IMR-90 (cell line): ENCODE measurements at regions not wholly inside any gene's neighbourhood (a gene's known extent, or its start where the extent isn't known, plus 50 kb on each side); places are given as distances from the start of the nearest gene placed in this dataset.

Experiments
- ATAC-seq: fragments of 200-7000 bp; cut with Tn5 transposase; 2 replicates; pipeline ENCODE4 v1.9.1; 2020; ENCODE audit warnings: low read depth, mild to moderate bottlenecking, moderate library complexity
- BruUV-seq: library from RNA; stranded (reverse); fragments of 400-500 nt; replicated peaks from 2 replicates; lab custom pipeline; 2021; lab: Mats Ljungman, UMichigan
- CTCF ChIA-PET: fragments of 300-600 bp; formaldehyde crosslinking; extraction: SDS; loops from one replicate; lab custom pipeline; 2021; ENCODE audit warnings: antibody characterized with exemption; lab: Yijun Ruan, JAX
- POLR2A ChIA-PET: fragments of 300-600 bp; sonication (Branson Sonifier 250); formaldehyde crosslinking; loops from one replicate; lab custom pipeline; 2022; ENCODE audit warnings: antibody characterized with exemption; ENCODE audit not compliant: unreplicated experiment; lab: Charles Lee
- DNase-seq: peaks from one replicate; pipeline ENCODE4 v3.0.0; 2013
- H2AFZ ChIP-seq: replicated peaks from 2 replicates; pipeline ENCODE3; 2013; ENCODE audit warnings: low read length, mild to moderate bottlenecking; ENCODE audit not compliant: poor library complexity
- H2AK5ac ChIP-seq: 2 replicates; pipeline ENCODE4 v1.6.1; 2013; ENCODE audit warnings: low read depth, low read length, inconsistent platforms
- H2AK9ac ChIP-seq: replicated peaks from 2 replicates; pipeline ENCODE3; 2013; ENCODE audit warnings: mild to moderate bottlenecking, low read depth, low read length, moderate library complexity; ENCODE audit not compliant: poor library complexity
- H2BK120ac ChIP-seq: 2 replicates; pipeline ENCODE4 v1.6.1; 2013; ENCODE audit warnings: low read depth, low read length, inconsistent platforms
- H2BK15ac ChIP-seq: 3 replicates; pipeline ENCODE4 v1.6.1; 2013; ENCODE audit warnings: low read depth, low read length, inconsistent platforms
- H2BK20ac ChIP-seq: 2 replicates; pipeline ENCODE4 v1.6.1; 2013; ENCODE audit warnings: low read depth, mild to moderate bottlenecking, inconsistent platforms, low read length, moderate library complexity
- H2BK5ac ChIP-seq: 2 replicates; pipeline ENCODE4 v1.6.1; 2013; ENCODE audit warnings: mild to moderate bottlenecking, low read depth, low read length, inconsistent platforms; ENCODE audit not compliant: poor library complexity, severe bottlenecking
- H3K14ac ChIP-seq: replicated peaks from 2 replicates; pipeline ENCODE4 v1.6.1; 2013; ENCODE audit warnings: low read depth, low read length, inconsistent platforms
- H3K18ac ChIP-seq: 2 replicates; pipeline ENCODE4 v1.6.1; 2013; ENCODE audit warnings: low read depth, low read length, control low read depth
- H3K23ac ChIP-seq: 2 replicates; pipeline ENCODE4 v1.6.1; 2013; ENCODE audit warnings: low read depth, low read length, inconsistent platforms
- H3K27ac ChIP-seq: 2 replicates; pipeline ENCODE4 v1.5.1; 2013; ENCODE audit warnings: mild to moderate bottlenecking, control low read depth, low read length; ENCODE audit not compliant: insufficient read depth
- H3K27me3 ChIP-seq: 2 replicates; pipeline ENCODE4 v1.6.1; 2013; ENCODE audit warnings: low read length; ENCODE audit not compliant: control insufficient read depth, insufficient read depth
- H3K36me3 ChIP-seq: 2 replicates; pipeline ENCODE4 v1.6.1; 2013; ENCODE audit warnings: low read length, mixed read lengths; ENCODE audit not compliant: control insufficient read depth, insufficient read depth
- H3K4ac ChIP-seq: 2 replicates; pipeline ENCODE4 v1.6.1; 2013; ENCODE audit warnings: low read depth, low read length, inconsistent platforms
- H3K4me1 ChIP-seq: 2 replicates; pipeline ENCODE4 v1.6.1; 2013; ENCODE audit warnings: low read length, mixed read lengths; ENCODE audit not compliant: control insufficient read depth, insufficient read depth
- H3K4me2 ChIP-seq: 2 replicates; pipeline ENCODE4 v1.6.1; 2013; ENCODE audit warnings: low read depth, mild to moderate bottlenecking, control low read depth, low read length, moderate library complexity
- H3K4me3 ChIP-seq: 2 replicates; pipeline ENCODE4 v1.5.1; 2013; ENCODE audit warnings: low read depth, mild to moderate bottlenecking, control low read depth, low read length, moderate library complexity; ENCODE audit not compliant: insufficient read depth
- H3K56ac ChIP-seq: 2 replicates; pipeline ENCODE4 v1.6.1; 2013; ENCODE audit warnings: low read length, inconsistent platforms; ENCODE audit not compliant: insufficient read depth; ENCODE audit errors: extremely low read depth
- H3K79me1 ChIP-seq, 2 experiments: 2 replicates each; pipeline ENCODE4 v1.6.1; 2013; ENCODE audit warnings: low read length in 2 of 2, inconsistent platforms in 1 of 2, low read depth in 1 of 2
- H3K9ac ChIP-seq: 2 replicates; pipeline ENCODE4 v1.6.1; 2013; ENCODE audit warnings: low read depth, low read length, control low read depth
- H3K9me1 ChIP-seq: 2 replicates; pipeline ENCODE4 v1.6.1; 2013; ENCODE audit warnings: low read length, inconsistent platforms; ENCODE audit not compliant: insufficient read depth
- H3K9me3 ChIP-seq: 2 replicates; pipeline ENCODE4 v1.6.1; 2013; ENCODE audit warnings: low read length; ENCODE audit not compliant: control insufficient read depth, insufficient read depth
- H4K20me1 ChIP-seq: 2 replicates; pipeline ENCODE4 v1.6.1; 2013; ENCODE audit warnings: low read length, inconsistent platforms; ENCODE audit not compliant: insufficient read depth
- H4K5ac ChIP-seq: 2 replicates; pipeline ENCODE4 v1.6.1; 2013; ENCODE audit warnings: mild to moderate bottlenecking, low read depth, low read length, control low read depth
- H4K8ac ChIP-seq, 2 experiments: 2 replicates each; pipeline ENCODE4 v1.6.1; 2013; ENCODE audit warnings: low read depth in 2 of 2, low read length in 2 of 2, control low read depth in 1 of 2, inconsistent platforms in 1 of 2
- H4K91ac ChIP-seq: 2 replicates; pipeline ENCODE4 v1.6.1; 2013; ENCODE audit warnings: low read depth, low read length, inconsistent platforms; ENCODE audit not compliant: insufficient read depth
- BHLHE40 ChIP-seq: fragments of 150-350 bp; IDR thresholded peaks from 2 replicates; pipeline ENCODE4 v1.6.1; 2016; ENCODE audit warnings: mild to moderate bottlenecking, low read depth, low read length
- CHD1 ChIP-seq: IDR thresholded peaks from 2 replicates; pipeline ENCODE4 v1.6.1; 2012; ENCODE audit warnings: low read depth, low read length, improper control_type of control experiment
- CTCF ChIP-seq: conservative IDR thresholded peaks from 2 replicates; pipeline ENCODE4 v1.5.1; 2012; ENCODE audit warnings: mild to moderate bottlenecking, low read depth, low read length, improper control_type of control experiment
- FOS ChIP-seq: fragments of 150-350 bp; IDR thresholded peaks from 2 replicates; pipeline ENCODE4 v1.6.1; 2016; ENCODE audit warnings: low read depth, low read length
- MAFK ChIP-seq: IDR thresholded peaks from 2 replicates; pipeline ENCODE4 v1.6.1; 2012; ENCODE audit warnings: low read depth, low read length, improper control_type of control experiment
- MAZ ChIP-seq: IDR thresholded peaks from 2 replicates; pipeline ENCODE4 v1.6.1; 2012; ENCODE audit warnings: low read depth, mild to moderate bottlenecking, low read length, improper control_type of control experiment, moderate library complexity, borderline replicate concordance
- MXI1 ChIP-seq: IDR thresholded peaks from 2 replicates; pipeline ENCODE4 v1.6.1; 2012; ENCODE audit warnings: low read depth, mild to moderate bottlenecking, low read length, moderate library complexity, borderline replicate concordance
- RCOR1 ChIP-seq: IDR thresholded peaks from 2 replicates; pipeline ENCODE4 v1.6.1; 2012; ENCODE audit warnings: mild to moderate bottlenecking, low read length, improper control_type of control experiment; ENCODE audit not compliant: insufficient replicate concordance
- WGBS, 2 experiments: methylation state at CpG; one replicate each; pipeline versions ENCODE4 v1.1.5 to v1.1.7; 2013; ENCODE audit warnings: missing lambda C conversion rate in 2 of 2; ENCODE audit not compliant: insufficient read length in 1 of 2; ENCODE audit errors: extremely low coverage in 2 of 2; 5-methylcytosine and 5-hydroxymethylcytosine counted together
- dilution Hi-C: fragments of 300-500 bp; cut with HindIII; formaldehyde crosslinking; loops from one replicate; pipeline ENCODE4 v1.14.3; 2018; ENCODE audit warnings: low sequenced_read_pairs; ENCODE audit not compliant: unreplicated experiment
- in situ Hi-C: fragments of 300-500 bp; cut with MboI; formaldehyde crosslinking; loops from 3 replicates; pipeline ENCODE4 v1.14.3; 2019; ENCODE audit warnings: low sequenced_read_pairs, inconsistent platforms, mixed read lengths
- intact Hi-C: fragments of 100-400 bp; cut with micrococcal nuclease; formaldehyde crosslinking; loops from 2 replicates; pipeline ENCODE4 v1.10.0; 2022

GRCh38 chr14:39766397-39767000 is 334.3 kb upstream of the FBXO33 start:
- H3K9me3 ChIP-seq = peaks cover 13% of the 10 kb centered on the region
- dilution Hi-C loops (no loop called here), in situ Hi-C loops (no loop called here), intact Hi-C loops (no loop called here)
- no peak overlapping the region for H2AK9ac ChIP-seq
- H4K8ac ChIP-seq = no peak overlapping the region
- no peak overlapping the region for H2BK5ac ChIP-seq
- ChIA-PET CTCF (no interaction called here), POLR2A (no interaction called here)
- no peak overlapping the region for H3K18ac ChIP-seq
- H4K5ac ChIP-seq = no peak overlapping the region
- H2BK20ac ChIP-seq = no peak overlapping the region
- H3K56ac ChIP-seq = no peak overlapping the region
- no peaks in the 10 kb centered on the region for H3K36me3 ChIP-seq
- H3K4ac ChIP-seq = no peak overlapping the region
- TF ChIP-seq CHD1 = no peak
- TF ChIP-seq MXI1 = no peak
- TF ChIP-seq BHLHE40 = no peak
- TF ChIP-seq FOS = no peak
- TF ChIP-seq MAZ = no peak
- no peak for TF ChIP-seq RCOR1
- TF ChIP-seq MAFK = no peak
- no peak for TF ChIP-seq CTCF
- ATAC-seq = no peak
- H3K23ac ChIP-seq = no peak overlapping the region
- H4K91ac ChIP-seq = no peak overlapping the region
- H3K4me2 ChIP-seq = no peak overlapping the region
- H3K9me1 ChIP-seq = no peaks in the 10 kb centered on the region
- H2AFZ ChIP-seq = no peak overlapping the region
- H3K79me1 ChIP-seq = no peaks in the 10 kb centered on the region
- 0% methylated on average over 1 of the region's 7 CpGs; no CpG with 5 or more reads in 1 of the 2 experiments for WGBS, 2 experiments
- H3K27ac ChIP-seq = no peak overlapping the region
- H2BK15ac ChIP-seq = no peak overlapping the region
- H4K20me1 ChIP-seq = no peaks in the 10 kb centered on the region
- no peak overlapping the region for H2AK5ac ChIP-seq
- no peak for DNase-seq
- no peak overlapping the region for H2BK120ac ChIP-seq
- no TSS peak for BruUV-seq
- H3K27me3 ChIP-seq = no peaks in the 10 kb centered on the region
- H3K9ac ChIP-seq = no peak overlapping the region
- H3K4me3 ChIP-seq = no peak overlapping the region
- no peaks in the 10 kb centered on the region for H3K4me1 ChIP-seq
- no peak overlapping the region for H3K14ac ChIP-seq
